Ovary (tissue), 3 donors: ENCODE measurements at regions not wholly inside any gene's neighbourhood (a gene's known extent, or its start where the extent isn't known, plus 50 kb on each side); places are given as distances from the start of the nearest gene placed in this dataset.

Experiments
- EP300 ChIP-seq: sonication (generic); formaldehyde crosslinking; IDR thresholded peaks from one replicate; pipeline ENCODE4 v1.6.1; 2017; ENCODE audit warnings: antibody characterized with exemption
- POLR2A ChIP-seq: fragments of 450-650 bp; IDR thresholded peaks from one replicate; pipeline ENCODE4 v1.6.1; 2017; ENCODE audit warnings: antibody characterized with exemption, mild to moderate bottlenecking, moderate library complexity
- TF ChIP-seq, protein P1 (sequence below), 3 donors: fragments of 450-650 bp in 2 of 3; fragments of 200-600 bp in 1 of 3; IDR thresholded peaks; one replicate each; pipeline versions ENCODE4 v1.5.1 to v1.8.0; 2016 to 2022; ENCODE audit warnings: antibody characterized with exemption in 3 of 3, mild to moderate bottlenecking in 1 of 3
- donor health status: DM: no; HTN: no; CAD: no.

DNA sequence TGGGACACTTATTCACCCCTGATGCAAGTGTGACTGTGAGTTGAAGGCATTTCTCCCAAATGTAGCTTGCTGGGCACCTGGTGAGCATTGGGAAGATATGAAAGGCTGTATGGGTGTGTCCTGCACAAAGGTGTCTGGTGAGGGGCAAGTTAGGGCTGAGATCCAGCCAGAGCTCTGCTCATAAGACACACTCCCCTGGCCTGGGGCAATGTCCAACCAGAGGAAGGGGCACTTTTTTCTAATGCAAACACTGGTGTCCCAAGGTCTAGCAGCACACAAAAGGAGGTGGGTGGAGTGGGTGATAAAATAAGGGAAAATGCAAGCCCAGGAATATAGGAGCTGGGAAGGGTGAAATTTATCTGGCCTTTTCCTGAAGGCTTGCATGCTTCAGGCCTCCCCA is 57.0 kb upstream of the TRABD2B start:
- TF ChIP-seq, protein P1, sequence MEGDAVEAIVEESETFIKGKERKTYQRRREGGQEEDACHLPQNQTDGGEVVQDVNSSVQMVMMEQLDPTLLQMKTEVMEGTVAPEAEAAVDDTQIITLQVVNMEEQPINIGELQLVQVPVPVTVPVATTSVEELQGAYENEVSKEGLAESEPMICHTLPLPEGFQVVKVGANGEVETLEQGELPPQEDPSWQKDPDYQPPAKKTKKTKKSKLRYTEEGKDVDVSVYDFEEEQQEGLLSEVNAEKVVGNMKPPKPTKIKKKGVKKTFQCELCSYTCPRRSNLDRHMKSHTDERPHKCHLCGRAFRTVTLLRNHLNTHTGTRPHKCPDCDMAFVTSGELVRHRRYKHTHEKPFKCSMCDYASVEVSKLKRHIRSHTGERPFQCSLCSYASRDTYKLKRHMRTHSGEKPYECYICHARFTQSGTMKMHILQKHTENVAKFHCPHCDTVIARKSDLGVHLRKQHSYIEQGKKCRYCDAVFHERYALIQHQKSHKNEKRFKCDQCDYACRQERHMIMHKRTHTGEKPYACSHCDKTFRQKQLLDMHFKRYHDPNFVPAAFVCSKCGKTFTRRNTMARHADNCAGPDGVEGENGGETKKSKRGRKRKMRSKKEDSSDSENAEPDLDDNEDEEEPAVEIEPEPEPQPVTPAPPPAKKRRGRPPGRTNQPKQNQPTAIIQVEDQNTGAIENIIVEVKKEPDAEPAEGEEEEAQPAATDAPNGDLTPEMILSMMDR (IDR thresholded peaks at IDR 0.05) = no peak
- TF ChIP-seq POLR2A (no peak), EP300 (no peak)
